ENCODE measurements at regions not wholly inside any gene's neighbourhood (a gene's known extent, or its start where the extent isn't known, plus 50 kb on each side); places are given as distances from the start of the nearest gene placed in this dataset.

DNA sequence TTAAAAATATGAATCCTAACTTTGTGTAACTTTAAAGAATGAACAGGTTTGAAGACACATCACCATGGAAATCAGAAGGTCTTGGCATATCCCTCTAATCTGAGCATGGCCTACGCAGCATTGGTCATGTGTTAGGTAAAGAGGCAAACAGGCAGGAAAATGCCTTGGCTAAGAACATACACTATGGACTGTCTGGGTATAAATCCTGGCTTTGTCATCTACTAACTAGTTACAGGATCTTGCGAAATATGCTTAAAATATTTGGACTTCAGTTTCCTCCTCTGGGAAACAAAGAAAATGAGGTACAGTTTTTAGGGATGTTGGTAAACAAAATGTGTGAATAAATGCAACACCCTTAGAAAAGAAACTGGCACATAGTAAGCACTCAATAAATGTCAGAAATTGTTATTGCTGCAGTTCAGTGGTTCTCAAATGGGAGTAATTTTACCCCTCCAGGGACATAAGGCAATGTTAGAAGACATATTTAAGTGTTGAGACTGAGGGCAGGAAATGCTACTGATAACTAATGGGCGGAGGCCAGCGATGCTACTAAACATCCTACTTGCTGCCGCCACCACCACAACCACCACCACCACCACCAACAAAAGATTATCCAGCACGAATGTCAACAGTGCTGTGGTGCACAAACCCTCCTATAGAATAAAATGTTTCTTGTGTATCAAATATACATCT is 770.8 kb upstream of the SOX9 start:
- TF ChIP-seq, protein P1, sequence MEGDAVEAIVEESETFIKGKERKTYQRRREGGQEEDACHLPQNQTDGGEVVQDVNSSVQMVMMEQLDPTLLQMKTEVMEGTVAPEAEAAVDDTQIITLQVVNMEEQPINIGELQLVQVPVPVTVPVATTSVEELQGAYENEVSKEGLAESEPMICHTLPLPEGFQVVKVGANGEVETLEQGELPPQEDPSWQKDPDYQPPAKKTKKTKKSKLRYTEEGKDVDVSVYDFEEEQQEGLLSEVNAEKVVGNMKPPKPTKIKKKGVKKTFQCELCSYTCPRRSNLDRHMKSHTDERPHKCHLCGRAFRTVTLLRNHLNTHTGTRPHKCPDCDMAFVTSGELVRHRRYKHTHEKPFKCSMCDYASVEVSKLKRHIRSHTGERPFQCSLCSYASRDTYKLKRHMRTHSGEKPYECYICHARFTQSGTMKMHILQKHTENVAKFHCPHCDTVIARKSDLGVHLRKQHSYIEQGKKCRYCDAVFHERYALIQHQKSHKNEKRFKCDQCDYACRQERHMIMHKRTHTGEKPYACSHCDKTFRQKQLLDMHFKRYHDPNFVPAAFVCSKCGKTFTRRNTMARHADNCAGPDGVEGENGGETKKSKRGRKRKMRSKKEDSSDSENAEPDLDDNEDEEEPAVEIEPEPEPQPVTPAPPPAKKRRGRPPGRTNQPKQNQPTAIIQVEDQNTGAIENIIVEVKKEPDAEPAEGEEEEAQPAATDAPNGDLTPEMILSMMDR (IDR thresholded peaks at IDR 0.05), result no peak
- no peak overlapping the region for H3K27ac ChIP-seq

GRCh38 chr17:71360301-71360700 is 760.5 kb upstream of the SOX9 start:
- Histone ChIP-seq H3K27ac (no peak overlapping the region), H3K4me3 (no peak overlapping the region), H3K36me3 (no peaks in the 10 kb centered on the region), H3K9me3 (peaks cover 0 to 3% of the 10 kb centered on the region in 2 donors), H3K27me3 (no peaks in the 10 kb centered on the region), H3K4me1 (no peaks in the 10 kb centered on the region)
- DNase-seq (ENCODE audit: low spot score), result no peak
- TF ChIP-seq, protein P1 (IDR thresholded peaks at IDR 0.05), result no peak

More for the DNA sequence above, 770.8 kb upstream of the SOX9 start:
- DNase-seq (ENCODE audit: low spot score), result no peak
- H3K27me3 ChIP-seq, result no peaks in the 10 kb centered on the region
- no peaks in the 10 kb centered on the region for H3K9me3 ChIP-seq
- H3K4me1 ChIP-seq, result no peaks in the 10 kb centered on the region
- no peaks in the 10 kb centered on the region for H3K36me3 ChIP-seq
- H3K4me3 ChIP-seq, result no peak overlapping the region

DNA sequence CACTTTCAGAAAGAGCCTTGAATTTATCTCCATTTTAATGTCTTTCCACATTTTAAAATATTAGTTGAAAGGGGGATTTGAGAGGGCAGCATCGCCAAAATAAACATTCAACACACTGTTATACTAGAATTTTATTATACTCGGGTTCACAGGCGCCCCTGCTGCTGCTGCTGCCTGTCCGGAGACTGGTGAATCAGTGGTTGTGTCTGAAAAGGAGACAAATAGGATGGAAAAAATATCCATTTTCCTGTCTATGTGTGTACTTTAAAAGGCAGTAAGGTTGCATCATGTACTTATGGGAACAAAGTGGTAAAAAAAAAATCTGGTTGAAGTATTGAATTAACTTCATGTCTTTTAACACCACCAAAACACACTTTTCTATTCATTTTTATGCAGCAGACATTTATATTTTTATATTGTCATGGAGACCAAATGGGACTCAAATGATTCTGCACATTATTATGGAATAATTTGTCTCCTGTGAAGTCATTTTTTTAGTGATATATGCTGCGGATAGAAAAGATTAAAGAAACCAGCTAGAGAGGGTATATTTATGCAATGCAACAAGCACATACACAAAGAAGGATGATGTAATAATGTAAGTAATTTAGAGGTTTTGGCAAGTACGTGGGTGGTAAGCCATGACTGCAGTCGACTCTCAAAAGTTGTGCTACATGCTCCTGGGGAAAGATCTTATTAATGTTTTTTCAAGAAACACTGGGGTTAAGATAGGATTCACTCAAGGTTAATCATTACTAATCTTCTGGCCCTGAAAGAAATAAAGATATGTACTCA is 759.0 kb upstream of the SOX9 start:
- Histone ChIP-seq H3K9me3 (peaks cover 0 to 3% of the 10 kb centered on the region in 2 donors), H3K4me3 (no peak overlapping the region), H3K36me3 (no peaks in the 10 kb centered on the region), H3K27me3 (no peaks in the 10 kb centered on the region), H3K4me1 (no peaks in the 10 kb centered on the region), H3K27ac (no peak overlapping the region)
- no peak for DNase-seq (ENCODE audit: low spot score)
- TF ChIP-seq, protein P1 (IDR thresholded peaks at IDR 0.05), result no peak

- no peaks in the 10 kb centered on the region for H3K9me3 ChIP-seq
- no peaks in the 10 kb centered on the region for H3K36me3 ChIP-seq
- H3K4me1 ChIP-seq, result no peaks in the 10 kb centered on the region
- H3K27ac ChIP-seq, result no peak overlapping the region
- TF ChIP-seq, protein P1 (IDR thresholded peaks at IDR 0.05), result no peak
- H3K27me3 ChIP-seq, result no peaks in the 10 kb centered on the region
- no peak for DNase-seq (ENCODE audit: low spot score)
- no peak overlapping the region for H3K4me3 ChIP-seq
Measured at GRCh38 chr17:71363661-71364060, 757.2 kb upstream of the SOX9 start.

DNA sequence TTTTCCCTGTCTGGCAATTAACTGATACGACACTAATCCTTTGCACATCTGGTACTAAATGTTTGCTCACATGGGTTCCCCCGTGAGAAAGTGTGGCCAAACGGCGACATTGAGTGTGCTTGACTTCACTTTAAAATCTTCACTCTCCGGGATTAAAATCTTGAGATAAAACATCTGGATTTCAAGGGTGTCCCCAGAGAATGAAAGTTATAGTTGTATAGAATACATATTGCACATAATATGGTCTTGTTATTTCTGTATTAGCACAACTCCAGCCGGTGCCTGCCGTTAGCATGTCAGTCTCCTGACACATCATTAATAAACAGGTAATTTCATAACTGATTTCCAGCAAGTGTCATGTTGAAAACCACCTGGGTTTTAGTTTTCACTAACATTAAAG is 749.0 kb upstream of the SOX9 start:
- no peak for DNase-seq (ENCODE audit: low spot score)
- TF ChIP-seq, protein P1 (IDR thresholded peaks at IDR 0.05), result no peak

More for the DNA sequence above, 749.0 kb upstream of the SOX9 start:
- no peak overlapping the region for H3K27ac ChIP-seq
- H3K4me1 ChIP-seq, result no peaks in the 10 kb centered on the region
- H3K9me3 ChIP-seq, result no peaks in the 10 kb centered on the region
- H3K36me3 ChIP-seq, result no peaks in the 10 kb centered on the region
- no peaks in the 10 kb centered on the region for H3K27me3 ChIP-seq
- H3K4me3 ChIP-seq, result no peak overlapping the region
